ENCODE measurements at regions not wholly inside any gene's neighbourhood (a gene's known extent, or its start where the extent isn't known, plus 50 kb on each side); places are given as distances from the start of the nearest gene placed in this dataset.
"Not testable (repeated sequence)": the region's sequence is repeated elsewhere in the genome, so short reads cannot be mapped to it uniquely, and the experiment has no call there.

DNA sequence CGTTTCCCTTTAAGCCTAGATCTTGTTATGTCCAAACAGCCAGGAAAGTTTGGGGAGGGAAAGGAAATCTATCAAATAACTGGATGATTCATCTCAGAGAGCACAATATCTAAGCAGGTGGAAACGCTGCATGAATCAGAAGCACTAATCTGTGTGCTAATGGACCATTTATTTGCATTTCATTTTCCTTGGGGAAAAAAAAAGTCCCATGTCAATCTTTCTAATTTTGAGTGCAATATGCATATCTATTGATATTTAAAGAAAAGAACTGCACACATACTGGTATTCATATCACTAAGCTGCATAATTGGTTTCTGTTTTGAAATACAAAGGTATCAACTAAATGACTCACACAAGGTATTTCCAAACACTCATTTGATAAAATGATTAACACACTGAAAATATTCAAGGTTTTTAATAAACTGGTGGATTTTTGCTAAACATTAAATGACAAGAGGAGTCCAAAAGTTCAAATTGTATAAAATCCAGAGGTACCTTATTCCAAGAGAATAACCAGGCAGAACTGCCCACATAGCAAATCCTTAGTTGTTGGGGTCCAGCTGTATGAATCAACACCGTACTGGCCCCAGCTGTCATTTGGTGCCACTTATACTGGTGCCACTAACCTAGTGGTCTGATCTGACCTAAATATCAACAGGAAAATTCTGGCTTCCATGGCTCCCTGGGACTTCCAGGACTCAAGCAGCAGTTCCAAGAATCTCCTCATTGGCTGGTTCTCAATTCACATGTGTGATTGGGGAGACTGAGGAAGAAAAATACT is 122.2 kb upstream of the SP4 start:
- DNase-seq = no peak

GRCh38 chr7:21314954-21315353 is 112.9 kb upstream of the SP4 start:
- DNase-seq = no peak

DNA sequence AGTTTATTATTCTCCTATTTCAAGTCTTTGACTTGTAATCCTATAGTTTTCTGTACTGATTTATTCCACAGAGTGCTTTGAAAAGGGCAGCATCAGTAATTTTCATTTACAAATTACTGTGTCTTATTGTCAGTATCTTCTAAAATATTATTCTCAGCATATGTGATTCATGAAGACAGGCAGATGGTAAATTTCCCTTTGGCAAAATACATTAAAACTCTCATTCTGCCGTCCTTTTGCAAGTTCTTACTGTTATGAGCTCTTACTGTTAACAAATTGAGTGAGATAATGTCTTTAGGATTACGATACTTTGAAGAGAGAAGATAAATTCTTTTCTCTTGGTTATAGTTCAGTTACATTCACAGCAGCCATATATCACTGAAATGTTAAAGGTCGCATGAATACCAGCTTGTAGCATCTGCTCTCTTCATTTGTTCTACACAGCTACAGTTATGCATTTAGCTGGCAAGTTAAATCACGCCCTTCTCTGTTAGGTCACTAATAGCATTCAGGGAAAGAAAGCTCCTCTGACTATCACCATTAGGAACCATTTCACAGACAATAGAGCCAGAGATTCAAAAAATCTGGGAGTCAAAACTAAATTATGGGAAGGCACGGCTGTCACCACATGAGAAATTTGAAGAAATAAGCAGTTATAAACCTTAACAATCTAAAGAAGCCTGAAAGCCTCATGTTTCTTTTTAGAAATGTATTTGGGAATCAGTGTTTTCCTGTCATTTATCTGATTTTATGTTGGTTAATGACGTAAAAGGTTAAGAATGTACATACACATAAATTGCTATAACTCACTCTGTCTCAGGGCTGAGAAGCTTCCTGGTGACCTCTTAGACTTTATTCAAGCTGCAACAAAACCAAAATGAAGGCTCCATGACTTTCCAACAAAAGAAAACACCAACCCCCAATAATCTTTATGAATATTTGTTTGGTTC is 109.6 kb upstream of the SP4 start:
- no peak for DNase-seq

DNA sequence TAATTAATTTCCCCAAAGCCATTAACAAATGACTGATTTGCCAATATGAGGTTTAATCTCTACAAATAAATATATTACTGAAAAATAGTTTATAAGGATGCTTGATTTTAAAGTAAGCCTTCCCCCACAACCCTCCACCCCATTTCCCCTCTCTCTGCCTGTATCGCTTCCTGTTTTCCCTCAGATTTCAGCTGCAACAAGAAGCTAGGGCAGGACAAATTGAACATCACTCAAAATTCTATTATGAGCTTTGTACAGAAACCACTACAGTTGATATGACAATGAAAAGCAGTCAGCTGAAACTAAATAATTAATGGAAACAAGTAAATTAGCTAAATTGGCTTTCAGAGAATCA is 109.0 kb upstream of the SP4 start:
- DNase-seq = no peak

GRCh38 chr7:21326241-21326640 is 101.6 kb upstream of the SP4 start:
- no peak for DNase-seq

DNA sequence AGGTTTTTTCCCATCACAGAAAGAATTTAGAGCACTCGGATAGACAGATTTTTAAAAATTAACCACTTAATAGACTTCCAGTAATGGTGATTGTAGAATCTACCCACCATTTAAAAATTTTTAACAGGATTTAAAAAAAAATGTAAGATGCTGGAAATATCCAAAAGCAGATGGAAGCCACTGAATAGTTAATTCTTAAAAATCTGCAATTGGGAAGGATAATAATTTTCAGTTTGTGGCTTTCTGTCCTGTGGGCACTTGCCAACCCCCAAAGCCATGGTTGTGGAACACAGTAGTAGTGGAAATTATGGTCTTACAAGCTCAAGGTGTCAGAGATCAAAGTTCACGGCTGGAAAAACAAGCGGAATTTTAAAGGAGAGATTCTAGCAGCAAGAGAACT is 101.0 kb upstream of the SP4 start:
- DNase-seq = no peak

DNA sequence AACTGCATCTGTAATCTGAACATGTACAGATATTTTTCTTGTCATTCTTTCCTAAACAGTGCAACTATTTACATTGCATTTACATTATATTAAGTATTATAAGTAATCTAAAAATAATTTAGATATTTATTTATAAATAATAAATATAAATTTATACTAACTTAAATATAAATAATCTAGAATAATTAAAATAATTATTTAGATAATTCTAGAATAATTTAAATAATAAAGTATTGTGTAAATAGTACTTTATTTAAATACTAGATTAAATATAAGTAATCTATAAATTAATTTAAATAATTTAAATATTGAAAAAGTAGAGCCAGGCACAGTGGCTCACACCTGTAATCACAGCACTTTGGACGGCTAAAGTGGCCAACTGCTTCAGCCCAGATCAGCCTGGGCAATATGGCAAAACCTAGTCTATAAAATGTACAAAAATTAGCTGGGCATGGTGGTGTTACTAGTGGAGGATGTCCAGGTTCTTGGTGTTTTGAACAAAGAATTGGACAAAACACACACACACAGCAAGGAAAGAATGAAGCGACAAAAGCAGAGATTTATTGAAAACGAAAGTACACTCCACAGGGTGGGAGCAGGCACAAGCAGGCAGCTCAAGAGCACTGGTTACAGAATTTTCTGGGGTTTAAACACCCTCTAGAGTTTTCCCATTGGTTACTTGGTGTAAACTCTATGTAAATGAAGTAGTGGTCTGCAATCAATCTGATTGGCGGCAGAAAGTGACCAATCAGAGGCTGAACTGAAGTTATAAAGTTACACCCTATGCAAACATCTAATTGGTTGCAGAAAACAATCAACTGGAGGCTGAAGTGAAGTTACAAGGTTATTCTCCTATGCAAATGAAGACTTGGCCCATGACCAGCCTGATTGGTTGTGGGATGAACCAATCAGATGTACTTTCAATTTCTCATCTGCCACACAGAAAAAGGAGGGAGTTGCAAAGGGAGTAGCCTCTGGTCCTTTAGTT is 100.2 kb upstream of the SP4 start:
- no peak for DNase-seq

DNA sequence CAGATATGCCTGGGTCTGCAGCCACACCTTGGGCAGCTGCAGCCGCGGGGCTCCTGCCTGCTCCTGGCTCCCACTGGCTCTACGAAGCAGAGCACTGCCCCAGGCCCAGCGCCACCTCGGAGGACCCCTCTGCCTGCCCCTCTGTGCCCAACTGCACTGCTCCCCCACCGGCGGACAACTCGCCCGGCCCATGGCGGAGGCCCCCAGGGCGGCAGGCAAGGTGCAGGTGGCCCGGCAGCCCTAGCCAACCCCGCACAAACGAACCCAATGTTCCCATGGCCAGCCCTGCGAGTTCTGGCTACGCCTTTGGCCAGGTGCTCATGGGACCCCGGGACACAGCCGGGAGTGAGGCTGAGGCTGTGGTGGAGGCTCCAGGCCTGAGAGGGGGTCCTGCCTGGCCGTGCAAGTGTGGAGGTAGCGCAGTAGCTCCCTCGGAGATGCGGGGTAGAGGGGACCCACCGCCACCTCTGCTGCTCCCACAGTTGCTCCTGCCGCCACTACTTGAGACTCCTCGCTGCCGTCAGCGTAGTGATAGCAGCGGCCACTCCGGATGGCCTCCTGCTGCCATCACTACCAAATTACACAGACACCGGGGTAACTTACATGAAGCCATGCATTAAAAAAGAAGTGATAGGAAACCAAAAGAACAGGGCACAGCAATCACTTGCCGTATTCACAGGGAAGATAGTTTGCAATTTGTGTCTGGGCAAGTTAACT is 97.3 kb upstream of the SP4 start:
- DNase-seq = no peak

DNA sequence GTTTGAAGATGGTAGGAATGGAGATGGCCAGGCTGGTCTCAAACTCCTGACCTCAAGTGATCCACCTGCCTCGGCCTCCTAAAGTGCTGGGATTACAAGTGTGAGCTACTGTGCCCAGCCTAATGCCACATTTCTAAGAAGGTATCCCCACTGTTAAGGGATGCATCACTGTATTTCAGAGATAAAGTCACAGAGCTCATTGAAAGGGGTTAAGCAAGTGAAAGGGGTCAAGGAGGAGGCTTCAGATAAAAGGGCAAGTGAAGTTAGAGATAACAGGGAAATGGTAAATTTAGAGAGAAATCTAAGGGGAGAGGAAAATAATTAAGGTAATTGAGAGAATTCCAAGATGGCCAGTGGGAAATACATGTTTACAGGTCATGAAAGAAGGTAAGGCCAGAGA is 93.0 kb upstream of the SP4 start:
- no peak for DNase-seq

GRCh38 chr7:21336743-21337142 is 91.1 kb upstream of the SP4 start:
- DNase-seq = no peak

DNA sequence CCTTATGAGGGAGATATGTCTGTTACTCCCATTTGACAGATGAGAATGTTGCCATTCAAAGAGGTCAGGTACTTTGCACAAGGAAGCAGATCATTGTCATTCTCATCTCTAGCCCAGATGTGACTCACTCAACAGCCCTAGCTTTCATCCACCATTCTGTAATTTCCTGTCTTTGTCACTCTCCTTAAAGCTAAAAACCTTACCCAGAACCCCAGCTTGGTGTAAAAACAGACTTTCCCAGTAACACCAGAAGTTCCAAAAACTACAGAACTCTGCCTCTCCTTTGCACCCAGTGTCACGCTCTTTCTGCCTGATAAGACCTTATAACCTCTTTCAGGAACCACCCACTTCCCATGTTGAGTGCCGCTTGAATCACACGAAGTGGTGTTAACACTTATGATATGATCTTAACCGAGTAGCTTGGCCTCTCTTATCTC is 89.1 kb upstream of the SP4 start:
- DNase-seq = no peak

DNA sequence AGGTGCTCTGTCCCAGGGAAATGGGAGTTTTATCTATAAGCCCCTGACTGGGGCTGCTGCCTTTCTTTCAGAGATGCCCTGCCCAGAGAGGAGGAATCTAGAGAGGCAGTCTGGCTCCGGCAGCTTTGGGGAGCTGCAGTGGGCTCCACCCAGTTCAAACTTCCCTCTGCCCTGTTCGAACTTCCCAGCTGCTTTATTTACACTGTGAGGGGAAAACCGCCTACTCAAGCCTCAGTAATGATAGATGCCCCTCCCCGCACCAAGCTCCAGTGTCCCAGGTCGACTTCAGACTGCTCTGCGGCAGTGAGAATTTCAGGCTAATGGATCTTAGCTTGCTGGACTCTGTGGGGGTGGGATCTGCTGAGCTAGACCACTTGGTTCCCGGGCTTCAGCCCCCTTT is 83.0 kb upstream of the SP4 start:
- DNase-seq = not testable (repeated sequence)

DNA sequence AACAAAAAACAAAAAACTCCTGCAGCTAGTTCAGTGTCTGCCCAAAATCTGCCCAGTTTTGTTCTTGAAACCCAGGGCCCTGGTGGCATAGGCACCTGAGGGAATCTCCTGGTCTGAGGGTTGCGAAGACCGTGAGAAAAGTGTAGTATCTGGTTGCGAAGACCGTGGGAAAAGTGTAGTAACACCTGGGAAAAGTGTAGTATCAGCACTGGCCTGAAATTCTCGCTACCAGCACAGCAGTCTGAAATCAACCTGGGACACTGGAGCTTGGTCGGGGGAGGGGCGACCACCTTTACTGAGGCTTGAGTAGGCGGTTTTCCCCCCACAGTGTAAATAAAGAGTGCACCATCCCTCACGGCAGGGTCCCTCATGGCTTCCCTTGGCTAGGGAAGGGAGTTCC is 82.5 kb upstream of the SP4 start:
- DNase-seq = no peak

- DNase-seq = no peak
Measured at GRCh38 chr7:21346297-21346696, 81.6 kb upstream of the SP4 start.

- peak in 1 of 56 donors; percentile 1 for DNase-seq
Measured at GRCh38 chr7:21352540-21353387, 75.1 kb upstream of the SP4 start.

DNA sequence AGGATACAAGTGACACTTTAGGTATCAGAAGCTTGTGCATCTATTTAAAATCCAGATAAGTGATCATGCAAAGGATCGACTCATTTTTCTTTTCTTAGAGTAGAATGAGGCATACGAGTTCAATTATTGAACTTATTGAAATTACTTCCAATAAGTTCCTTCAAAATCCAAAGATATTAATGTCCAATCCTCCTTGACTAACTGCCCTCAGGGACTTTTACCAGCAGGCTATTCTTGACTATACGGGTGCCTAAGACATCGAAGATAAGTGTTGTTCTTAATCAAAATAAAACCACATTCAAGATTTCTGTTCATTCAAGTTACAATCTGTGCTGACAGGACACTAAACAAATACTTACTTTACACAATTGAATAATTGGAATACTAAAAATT is 74.5 kb upstream of the SP4 start:
- no peak for DNase-seq

GRCh38 chr7:21354284-21354683 is 73.6 kb upstream of the SP4 start:
- no peak for DNase-seq

DNA sequence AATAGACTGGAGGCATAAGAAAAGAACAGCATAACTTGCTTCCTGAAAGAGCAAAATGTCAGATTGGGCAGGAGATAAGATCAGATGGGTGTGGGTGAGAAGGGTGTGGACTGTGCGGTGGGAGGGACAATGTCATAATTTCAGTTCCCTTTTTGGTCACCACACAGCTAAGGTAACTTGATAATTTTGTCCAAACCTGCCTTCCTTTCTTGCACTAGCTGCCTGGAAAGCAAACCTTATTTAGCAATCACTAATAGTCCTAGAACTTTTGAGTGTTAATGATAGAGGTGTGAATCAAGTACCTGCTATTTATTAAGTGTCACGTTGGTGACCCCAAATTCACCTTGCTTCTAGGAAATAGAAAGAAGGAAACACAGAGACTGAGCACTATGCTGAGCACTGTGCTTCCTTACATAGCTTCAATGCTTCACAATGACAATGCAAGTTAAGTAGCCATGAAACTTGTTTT is 72.4 kb upstream of the SP4 start:
- no peak for DNase-seq

GRCh38 chr7:21356616-21357015 is 71.3 kb upstream of the SP4 start:
- no peak for DNase-seq
